Neural cell (in vitro differentiated cells): ENCODE measurements at regions not wholly inside any gene's neighbourhood (a gene's known extent, or its start where the extent isn't known, plus 50 kb on each side); places are given as distances from the start of the nearest gene placed in this dataset.

Experiments used
- H2AFZ ChIP-seq: fragments of 200-600, 300-800 bp; sonication (generic), shearing (Covaris generic); 2 replicates; pipeline ENCODE4 v1.6.0; 2014; ENCODE audit warnings: low read depth, mild to moderate bottlenecking, antibody characterized with exemption, low read length, moderate library complexity
- H3F3A ChIP-seq: fragments of 200-600 bp; shearing (Covaris generic); 2 replicates; pipeline ENCODE4 v1.6.1; 2016; ENCODE audit warnings: mild to moderate bottlenecking, moderate library complexity, mixed read lengths, antibody characterized with exemption, low read length; ENCODE audit not compliant: insufficient read depth, poor library complexity, severe bottlenecking
- H3K27ac ChIP-seq: fragments of 200-600, 300-800 bp; sonication (generic), shearing (Covaris generic); 2 replicates; pipeline ENCODE4 v1.5.1; 2014; ENCODE audit warnings: mild to moderate bottlenecking, low read length, moderate library complexity
- H3K27me3 ChIP-seq: fragments of 300-800, 200-600 bp; sonication (generic), shearing (Covaris generic); 2 replicates; pipeline ENCODE4 v1.6.0; 2014; ENCODE audit warnings: mild to moderate bottlenecking, low read depth, low read length, moderate library complexity; ENCODE audit not compliant: insufficient read depth
- H3K36me3 ChIP-seq: fragments of 300-800, 200-600 bp; sonication (generic), shearing (Covaris generic); 2 replicates; pipeline ENCODE4 v1.5.1; 2014; ENCODE audit warnings: mild to moderate bottlenecking, antibody characterized with exemption, low read length, moderate library complexity; ENCODE audit not compliant: insufficient read depth
- H3K4me2 ChIP-seq: fragments of 300-800, 200-600 bp; sonication (generic), shearing (Covaris generic); 2 replicates; pipeline ENCODE4 v1.6.0; 2014; ENCODE audit warnings: mild to moderate bottlenecking, low read length
- H3K4me3 ChIP-seq: fragments of 300-800, 200-600 bp; sonication (generic), shearing (Covaris generic); 2 replicates; pipeline ENCODE4 v1.5.1; 2014; ENCODE audit warnings: mild to moderate bottlenecking, low read length, moderate library complexity
- H3K79me2 ChIP-seq: fragments of 200-600 bp; shearing (Covaris generic); replicated peaks from 2 replicates; pipeline ENCODE4 v1.6.0; 2014; ENCODE audit warnings: mild to moderate bottlenecking, low read length, moderate library complexity; ENCODE audit not compliant: insufficient read depth
- H3K9ac ChIP-seq: fragments of 300-800, 200-600 bp; sonication (generic), shearing (Covaris generic); 2 replicates; pipeline ENCODE4 v1.6.1; 2016; ENCODE audit warnings: mild to moderate bottlenecking, low read length, mixed read lengths
- H3K9me2 ChIP-seq: fragments of 200-600 bp; shearing (Covaris generic); 2 replicates; pipeline ENCODE4 v1.6.1; 2016; ENCODE audit warnings: mild to moderate bottlenecking, low read length, mixed read lengths; ENCODE audit not compliant: insufficient read depth
- H3K9me3 ChIP-seq: fragments of 200-600, 300-800 bp; sonication (generic), shearing (Covaris generic); 2 replicates; pipeline ENCODE4 v1.6.1; 2016; ENCODE audit warnings: mild to moderate bottlenecking, mixed run types, low read length, moderate library complexity, mixed read lengths
- H4K20me1 ChIP-seq: fragments of 200-600 bp; shearing (Covaris generic); 2 replicates; pipeline ENCODE4 v1.6.1; 2016; ENCODE audit warnings: mild to moderate bottlenecking, mixed run types; ENCODE audit not compliant: insufficient read depth
- CTCF ChIP-seq: fragments of 450-650 bp; IDR thresholded peaks from 2 replicates; pipeline ENCODE4 v1.5.1; 2014; ENCODE audit warnings: antibody characterized with exemption, mild to moderate bottlenecking, moderate library complexity; ENCODE audit not compliant: poor library complexity, severe bottlenecking
- EP300 ChIP-seq: fragments of 450-650 bp; conservative IDR thresholded peaks from 2 replicates; pipeline ENCODE4 v1.6.1; 2014; ENCODE audit warnings: antibody characterized with exemption, mild to moderate bottlenecking, moderate library complexity; ENCODE audit not compliant: poor library complexity, severe bottlenecking
- EZH2 ChIP-seq: fragments of 200-600, 300-800 bp; shearing (Covaris generic), sonication (generic); IDR thresholded peaks from 2 replicates; pipeline ENCODE4 v1.6.1; 2014; ENCODE audit warnings: antibody characterized with exemption, low read length, borderline replicate concordance, mild to moderate bottlenecking; ENCODE audit not compliant: insufficient read depth, poor library complexity, severe bottlenecking
- MXI1 ChIP-seq: fragments of 450-650 bp; conservative IDR thresholded peaks from 2 replicates; pipeline ENCODE4 v1.6.1; 2014; ENCODE audit warnings: antibody characterized with exemption, mild to moderate bottlenecking; ENCODE audit not compliant: poor library complexity, severe bottlenecking
- POLR2AphosphoS5 ChIP-seq: IDR thresholded peaks from 2 replicates; pipeline ENCODE4 v1.6.1; 2012
- RAD21 ChIP-seq: fragments of 450-650 bp; conservative IDR thresholded peaks from 2 replicates; pipeline ENCODE4 v1.6.1; 2014; ENCODE audit warnings: antibody characterized with exemption, mild to moderate bottlenecking, moderate library complexity
- REST ChIP-seq: IDR thresholded peaks from 2 replicates; pipeline ENCODE4 v1.6.1; 2012; ENCODE audit warnings: borderline replicate concordance
- SMC3 ChIP-seq: fragments of 450-650 bp; conservative IDR thresholded peaks from 2 replicates; pipeline ENCODE4 v1.6.1; 2014; ENCODE audit warnings: antibody characterized with exemption, mild to moderate bottlenecking, moderate library complexity; ENCODE audit not compliant: poor library complexity
- TAF1 ChIP-seq: IDR thresholded peaks from 2 replicates; pipeline ENCODE4 v1.6.1; 2012; ENCODE audit warnings: low read depth

GRCh38 chr2:19532547-19533196, 174.2 kb upstream of the OSR1 start:
- H2AFZ ChIP-seq, result no peak overlapping the region
- H3K4me2 ChIP-seq, result no peak overlapping the region
- no peaks in the 10 kb centered on the region for H3K79me2 ChIP-seq
- no peaks in the 10 kb centered on the region for H3F3A ChIP-seq
- no peaks in the 10 kb centered on the region for H3K9me2 ChIP-seq
- no peak overlapping the region for H3K27ac ChIP-seq
- no peaks in the 10 kb centered on the region for H3K36me3 ChIP-seq
- H3K27me3 ChIP-seq, result no peaks in the 10 kb centered on the region
- no peak overlapping the region for H3K4me3 ChIP-seq
- no peak overlapping the region for H3K9ac ChIP-seq
- H3K9me3 ChIP-seq, result no peaks in the 10 kb centered on the region
- no peaks in the 10 kb centered on the region for H4K20me1 ChIP-seq
- no peak for TF ChIP-seq TAF1
- no peak for TF ChIP-seq CTCF
- TF ChIP-seq RAD21, result no peak
- no peak for TF ChIP-seq REST
- no peak for TF ChIP-seq MXI1
- TF ChIP-seq EZH2, result no peak
- no peak for TF ChIP-seq SMC3
- no peak for TF ChIP-seq EP300
- no peak for TF ChIP-seq POLR2AphosphoS5

GRCh38 chr2:19529677-19530076, 171.3 kb upstream of the OSR1 start:
- Histone ChIP-seq H3K4me3 (no peak overlapping the region), H2AFZ (no peak overlapping the region), H3K4me2 (no peak overlapping the region), H3F3A (no peaks in the 10 kb centered on the region), H3K9me2 (no peaks in the 10 kb centered on the region), H4K20me1 (no peaks in the 10 kb centered on the region), H3K36me3 (no peaks in the 10 kb centered on the region), H3K9me3 (no peaks in the 10 kb centered on the region), H3K9ac (no peak overlapping the region), H3K79me2 (no peaks in the 10 kb centered on the region), H3K27me3 (no peaks in the 10 kb centered on the region), H3K27ac (no peak overlapping the region)
- TF ChIP-seq EZH2 (no peak), POLR2AphosphoS5 (no peak)

- H4K20me1 ChIP-seq, result no peaks in the 10 kb centered on the region
- no peaks in the 10 kb centered on the region for H3K36me3 ChIP-seq
- no peak overlapping the region for H3K27ac ChIP-seq
- H3K4me3 ChIP-seq, result no peak overlapping the region
- H3F3A ChIP-seq, result no peaks in the 10 kb centered on the region
- no peak overlapping the region for H3K9ac ChIP-seq
- no peaks in the 10 kb centered on the region for H3K79me2 ChIP-seq
- H3K9me3 ChIP-seq, result no peaks in the 10 kb centered on the region
- H3K27me3 ChIP-seq, result no peaks in the 10 kb centered on the region
- no peak for TF ChIP-seq REST
- TF ChIP-seq EP300, result no peak
- TF ChIP-seq TAF1, result no peak
- no peak overlapping the region for H2AFZ ChIP-seq
- no peak overlapping the region for H3K4me2 ChIP-seq
- H3K9me2 ChIP-seq, result no peaks in the 10 kb centered on the region
These were observed 169.3 kb upstream of the OSR1 start for GRCh38 chr2:19527771-19528170.
